ENCODE measurements at regions not wholly inside any gene's neighbourhood (a gene's known extent, or its start where the extent isn't known, plus 50 kb on each side); places are given as distances from the start of the nearest gene placed in this dataset.

DNA sequence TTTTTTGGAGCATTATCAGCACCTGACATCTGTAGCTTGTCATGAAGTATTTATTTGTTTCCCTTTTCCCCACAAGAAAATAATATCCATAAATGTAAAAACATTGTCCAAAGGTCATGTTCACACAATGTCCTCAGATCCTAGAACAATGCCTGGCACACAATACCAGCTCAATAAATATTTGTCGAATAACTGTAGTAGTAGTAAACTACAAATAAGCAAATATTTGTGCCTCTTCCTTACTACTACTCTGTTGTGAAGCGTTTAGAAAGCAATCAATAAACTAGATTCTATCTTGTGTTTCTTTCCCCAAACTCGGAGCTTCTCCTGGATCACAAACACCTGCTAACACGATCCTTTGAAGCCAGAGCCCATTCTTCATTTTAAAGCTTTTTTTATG lies 459.6 kb upstream of the NECTIN3 start:
- TF ChIP-seq POLR2A (IDR thresholded peaks at IDR 0.05; ENCODE audit: low read depth, low read length) (no peak), POLR2AphosphoS5 (IDR thresholded peaks at IDR 0.05; ENCODE audit: low read depth, low read length) (no peak), TAF1 (IDR thresholded peaks at IDR 0.05; ENCODE audit: borderline replicate concordance, low read depth, low read length) (no peak)

Measured in GM12892 (cell line).